H1 (cell line): ENCODE measurements at regions not wholly inside any gene's neighbourhood (a gene's known extent, or its start where the extent isn't known, plus 50 kb on each side); places are given as distances from the start of the nearest gene placed in this dataset.

ENCODE experiments used
- CTCF ChIA-PET: fragments of 300-600 bp; sonication (Branson Sonifier 250); formaldehyde crosslinking; loops from one replicate; lab custom pipeline; 2021; ENCODE audit not compliant: partially characterized antibody; lab: Charles Lee
- POLR2A ChIA-PET: fragments of 300-600 bp; sonication (Branson Sonifier 250); formaldehyde crosslinking; loops from one replicate; lab custom pipeline; 2021; ENCODE audit warnings: inconsistent platforms; ENCODE audit not compliant: partially characterized antibody; lab: Charles Lee
- DNase-seq, 2 experiments: peaks; one replicate each; pipeline versions ENCODE4 v3.0.0 to v3.0.0-alpha.2; 2010 to 2022; ENCODE audit warnings: low spot score in 2 of 2, low read depth in 1 of 2, mixed read lengths in 1 of 2
- FAIRE-seq: peaks from 2 replicates; lab custom pipeline; 2011; peaks lifted over from hg19 to GRCh38; lab: Jason Lieb, UNC
- H2AFZ ChIP-seq: 2 replicates; pipeline ENCODE4 v1.8.1; 2012; ENCODE audit warnings: low read length, inconsistent platforms
- H2AK5ac ChIP-seq: 2 replicates; pipeline ENCODE4 v1.6.1; 2013; ENCODE audit warnings: low read depth, low read length
- H2BK120ac ChIP-seq: replicated peaks from 2 replicates; pipeline ENCODE3; 2013; ENCODE audit warnings: low read depth, low read length, inconsistent platforms
- H2BK12ac ChIP-seq: 2 replicates; pipeline ENCODE4 v1.6.1; 2013; ENCODE audit warnings: low read depth, low read length
- H2BK15ac ChIP-seq: 2 replicates; pipeline ENCODE4 v1.6.1; 2013; ENCODE audit warnings: low read length
- H2BK20ac ChIP-seq: 2 replicates; pipeline ENCODE4 v1.6.1; 2013; ENCODE audit warnings: low read length
- H2BK5ac ChIP-seq: 2 replicates; pipeline ENCODE4 v1.6.1; 2013; ENCODE audit warnings: low read depth, low read length
- H3K14ac ChIP-seq: 2 replicates; pipeline ENCODE4 v1.6.1; 2013; ENCODE audit warnings: inconsistent platforms; ENCODE audit not compliant: insufficient read length
- H3K18ac ChIP-seq: 2 replicates; pipeline ENCODE4 v1.6.1; 2013; ENCODE audit warnings: low read length; ENCODE audit errors: extremely low read depth
- H3K23ac ChIP-seq: 2 replicates; pipeline ENCODE4 v1.6.1; 2013; ENCODE audit warnings: inconsistent platforms; ENCODE audit not compliant: insufficient read length
- H3K23me2 ChIP-seq: 2 replicates; pipeline ENCODE4 v1.6.1; 2013; ENCODE audit warnings: low read depth, low read length
- H3K27ac ChIP-seq: 2 replicates; pipeline ENCODE4 v1.6.1; 2011; ENCODE audit warnings: low read depth, low read length, inconsistent platforms
- H3K27me3 ChIP-seq, 4 experiments: replicated peaks in 1 of 4; 1 replicate in 1 of 4; 2 replicates in 3 of 4; pipeline versions ENCODE4 v1.6.1 to v1.8.1; 2011 to 2013; ENCODE audit warnings: low read length in 3 of 4, mild to moderate bottlenecking in 3 of 4, inconsistent platforms in 2 of 4, mixed read lengths in 2 of 4, moderate library complexity in 1 of 4; ENCODE audit not compliant: control insufficient read depth in 3 of 4, insufficient read depth in 3 of 4; ENCODE audit errors: extremely low read depth in 1 of 4
- H3K36me3 ChIP-seq, 4 experiments: 2 replicates each; pipeline versions ENCODE4 v1.6.1 to v1.8.1; 2011 to 2013; ENCODE audit warnings: mild to moderate bottlenecking in 4 of 4, low read length in 3 of 4, moderate library complexity in 2 of 4, control low read depth in 1 of 4, inconsistent platforms in 1 of 4; ENCODE audit not compliant: insufficient read depth in 4 of 4, control insufficient read depth in 2 of 4
- H3K4ac ChIP-seq: replicated peaks from 2 replicates; pipeline ENCODE3; 2013; ENCODE audit warnings: low read length, low read depth, mixed read lengths, inconsistent platforms; ENCODE audit not compliant: insufficient read length
- H3K4me1 ChIP-seq, 4 experiments: replicated peaks in 1 of 4; 1 replicate in 1 of 4; 2 replicates in 3 of 4; pipeline versions ENCODE4 v1.6.1 to v1.8.1; 2011 to 2013; ENCODE audit warnings: low read length in 3 of 4, inconsistent platforms in 2 of 4, mixed read lengths in 1 of 4; ENCODE audit not compliant: insufficient read depth in 4 of 4, control insufficient read depth in 3 of 4
- H3K4me2 ChIP-seq, 2 experiments: 2 replicates each; pipeline versions ENCODE4 v1.6.1 to v1.8.1; 2011 to 2013; ENCODE audit warnings: low read depth in 2 of 2, low read length in 2 of 2, control low read depth in 1 of 2, inconsistent platforms in 1 of 2, mild to moderate bottlenecking in 1 of 2; ENCODE audit not compliant: insufficient read depth in 1 of 2
- H3K4me3 ChIP-seq, 4 experiments: fragments of 200-600, 300-600 bp in 1 of 4; sonication (generic), shearing (Covaris generic), sonication (Bioruptor Twin) in 1 of 4; 2 replicates each; pipeline versions ENCODE4 v1.5.1 to v1.8.1; 2011 to 2016; ENCODE audit warnings: low read length in 4 of 4, low read depth in 3 of 4, control low read depth in 2 of 4, inconsistent platforms in 2 of 4, mild to moderate bottlenecking in 2 of 4, mixed read lengths in 1 of 4, moderate library complexity in 1 of 4; ENCODE audit not compliant: insufficient read depth in 2 of 4; ENCODE audit errors: extremely low read depth in 1 of 4
- H3K56ac ChIP-seq: replicated peaks from 2 replicates; pipeline ENCODE3; 2013; ENCODE audit warnings: low read depth, mild to moderate bottlenecking, mixed read lengths, low read length, inconsistent platforms; ENCODE audit not compliant: insufficient read length
- H3K79me1 ChIP-seq: 2 replicates; pipeline ENCODE4 v1.6.1; 2013; ENCODE audit warnings: low read depth, low read length, control low read depth
- H3K79me2 ChIP-seq, 2 experiments: 2 replicates each; pipeline versions ENCODE4 v1.6.1 to v1.8.1; 2012 to 2013; ENCODE audit warnings: low read length in 2 of 2, mild to moderate bottlenecking in 2 of 2, inconsistent platforms in 1 of 2; ENCODE audit not compliant: insufficient read depth in 2 of 2, control insufficient read depth in 1 of 2
- H3K9ac ChIP-seq, 4 experiments: replicated peaks in 1 of 4; 1 replicate in 1 of 4; 2 replicates in 3 of 4; pipeline versions ENCODE4 v1.6.1 to v1.8.1; 2011 to 2013; ENCODE audit warnings: low read depth in 3 of 4, low read length in 3 of 4, control low read depth in 2 of 4, mild to moderate bottlenecking in 2 of 4, moderate library complexity in 2 of 4, inconsistent platforms in 1 of 4; ENCODE audit errors: extremely low read depth in 1 of 4
- H3K9me3 ChIP-seq, 2 experiments: 2 replicates each; pipeline versions ENCODE4 v1.6.1 to v1.8.1; 2012 to 2013; ENCODE audit warnings: mild to moderate bottlenecking in 2 of 2, moderate library complexity in 2 of 2, control low read depth in 1 of 2, inconsistent platforms in 1 of 2, low read depth in 1 of 2, low read length in 1 of 2, mixed read lengths in 1 of 2; ENCODE audit not compliant: insufficient read depth in 2 of 2
- H4K20me1 ChIP-seq, 2 experiments: replicated peaks in 1 of 2; 2 replicates each; pipeline versions ENCODE3 to v1.8.1; 2011 to 2013; ENCODE audit warnings: inconsistent platforms in 2 of 2, low read length in 2 of 2, mild to moderate bottlenecking in 1 of 2; ENCODE audit not compliant: insufficient read depth in 2 of 2, control insufficient read depth in 1 of 2
- H4K5ac ChIP-seq: 2 replicates; pipeline ENCODE4 v1.6.1; 2013; ENCODE audit warnings: low read length, low read depth, mixed read lengths, inconsistent platforms; ENCODE audit not compliant: insufficient read length
- H4K8ac ChIP-seq: 2 replicates; pipeline ENCODE4 v1.8.0; 2013; ENCODE audit warnings: mild to moderate bottlenecking, moderate library complexity, low read length, inconsistent platforms; ENCODE audit not compliant: insufficient read depth; ENCODE audit errors: extremely low read depth
- H4K91ac ChIP-seq: replicated peaks from 2 replicates; pipeline ENCODE3; 2013; ENCODE audit warnings: low read length, mixed read lengths, inconsistent platforms; ENCODE audit not compliant: insufficient read length
- ASH2L ChIP-seq: fragments of 200-600, 300-600 bp; sonication (generic); IDR thresholded peaks from one replicate; pipeline ENCODE4 v1.7.1; 2017; ENCODE audit warnings: low read length
- ATF2 ChIP-seq: IDR thresholded peaks from 2 replicates; pipeline ENCODE4 v1.6.1; 2012; ENCODE audit warnings: low read length, inconsistent platforms
- CHD1 ChIP-seq: IDR thresholded peaks from 2 replicates; pipeline ENCODE4 v1.6.1; 2012; ENCODE audit warnings: low read depth, low read length, improper control_type of control experiment
- KDM4A ChIP-seq: IDR thresholded peaks from one replicate; pipeline ENCODE4 v1.7.1; 2012; ENCODE audit warnings: low read depth, mild to moderate bottlenecking, moderate library complexity, low read length, inconsistent platforms; ENCODE audit not compliant: severe bottlenecking
- KDM5A ChIP-seq: fragments of 200-600 bp; IDR thresholded peaks from 2 replicates; pipeline ENCODE4 v1.7.1; 2012; ENCODE audit warnings: mild to moderate bottlenecking, low read length, inconsistent platforms, mixed read lengths
- YY1 ChIP-seq: IDR thresholded peaks from 2 replicates; pipeline ENCODE4 v1.6.1; 2011; ENCODE audit warnings: low read depth, mild to moderate bottlenecking, low read length

- Histone ChIP-seq H3K79me2 (no peaks in the 10 kb centered on the region), H4K5ac (no peak overlapping the region), H3K56ac (no peak overlapping the region), H2BK20ac (no peak overlapping the region), H2AFZ (no peak overlapping the region), H2BK12ac (no peak overlapping the region), H3K9me3 (no peaks in the 10 kb centered on the region), H3K4me3 (no peak overlapping the region), H3K23me2 (no peaks in the 10 kb centered on the region), H4K8ac (no peak overlapping the region), H3K36me3 (no peaks in the 10 kb centered on the region), H3K18ac (no peak overlapping the region), H3K27ac (no peak overlapping the region), H2BK15ac (no peak overlapping the region), H2BK5ac (no peak overlapping the region), H4K91ac (no peak overlapping the region), H3K14ac (no peak overlapping the region), H4K20me1 (no peaks in the 10 kb centered on the region), H2AK5ac (no peak overlapping the region), H3K9ac (no peak overlapping the region), H3K23ac (no peak overlapping the region), H3K27me3 (no peaks in the 10 kb centered on the region; a peak in 1 of 7 replicates), H3K4me2 (no peak overlapping the region), H2BK120ac (no peak overlapping the region), H3K4me1 (no peaks in the 10 kb centered on the region), H3K4ac (no peak overlapping the region), H3K79me1 (no peaks in the 10 kb centered on the region)
- FAIRE-seq (no peak), DNase-seq (no peak)
- ChIA-PET POLR2A (interaction anchor here (0.9 to 1.1 kb wide), 2 partner anchors 12 to 15 kb away, joined by 3 to 4 read pairs; no protein-coding TSS in a partner anchor), CTCF (interaction anchor here (0.7 to 0.8 kb wide), 2 partner anchors 69 to 931 kb away, joined by 3 read pairs; no protein-coding TSS in a partner anchor)
- TF ChIP-seq ATF2 (no peak), KDM5A (no peak), YY1 (no peak), KDM4A (no peak), ASH2L (no peak), CHD1 (no peak)
Observed at GRCh38 chr5:107792940-107793339, 122.2 kb upstream of the EFNA5 start.
